Right cardiac atrium (tissue), 5 donors: ENCODE measurements at regions not wholly inside any gene's neighbourhood (a gene's known extent, or its start where the extent isn't known, plus 50 kb on each side); places are given as distances from the start of the nearest gene placed in this dataset.
"Not testable (repeated sequence)": the region's sequence is repeated elsewhere in the genome, so short reads cannot be mapped to it uniquely, and the experiment has no call there.

Experiments
- ATAC-seq, 2 donors: fragments of 200-7000 bp; cut with Tn5 transposase; one replicate each; pipeline versions ENCODE4 v1.8.0 to v1.9.1; 2020; ENCODE audit warnings: moderate library complexity in 2 of 2, mild to moderate bottlenecking in 1 of 2
- DNase-seq, 3 donors: peaks; one replicate each; pipeline ENCODE4 v3.0.0-alpha.2; 2020
- H3K27ac ChIP-seq: one replicate; pipeline ENCODE4 v1.5.1; 2013; ENCODE audit warnings: mild to moderate bottlenecking, low read length, control low read depth, moderate library complexity
- H3K27me3 ChIP-seq: one replicate; pipeline ENCODE4 v1.6.1; 2013; ENCODE audit not compliant: control insufficient read depth, insufficient read depth
- H3K4me1 ChIP-seq: one replicate; pipeline ENCODE4 v1.6.1; 2013; ENCODE audit warnings: low read length; ENCODE audit not compliant: control insufficient read depth, insufficient read depth
- H3K4me3 ChIP-seq: one replicate; pipeline ENCODE4 v1.5.1; 2013; ENCODE audit warnings: low read length, control low read depth
- H3K9me3 ChIP-seq: one replicate; pipeline ENCODE4 v1.6.1; 2013; ENCODE audit warnings: low read length; ENCODE audit not compliant: control insufficient read depth
- WGBS: extraction: QIAGEN DNeasy Blood & Tissue Kit; methylation state at CpG from one replicate; pipeline ENCODE4 v1.1.7; 2013; 5-methylcytosine and 5-hydroxymethylcytosine counted together
- intact Hi-C, 4 donors: fragments of 100-400 bp; cut with DNase I; formaldehyde crosslinking; loops; one replicate each; pipeline versions ENCODE4 v1.11.0 to v1.14.0; 2022 to 2023
- donor health status: healthy with polysubstance abuse.
- donor health status: DM: no; HTN: yes; CAD: no.
- donor health status: DM: no; HTN: no; CAD: no.
- donor health status: DM: no; HTN: yes; CAD: no; lungs with severe emphysema.
- donor health status: DM: yes; HTN: yes; CAD: no.

- H3K4me1 ChIP-seq, intact Hi-C loops, ATAC-seq: not testable (repeated sequence)
Measured at GRCh38 chr5:176037190-176037589, 69.1 kb upstream of the THOC3 start.

GRCh38 chr5:176040105-176040801 is 72.1 kb upstream of the THOC3 start:
- H3K27ac ChIP-seq, ATAC-seq, H3K4me1 ChIP-seq, H3K27me3 ChIP-seq, intact Hi-C loops, H3K4me3 ChIP-seq, H3K9me3 ChIP-seq: not testable (repeated sequence)
- DNase-seq: peak in 1 of 3 donors; percentile 9
- WGBS: 83% methylated on average over 12 of the region's 12 CpGs

More at GRCh38 chr5:176037190-176037589, 69.1 kb upstream of the THOC3 start:
- DNase-seq: peak in 1 of 3 donors; percentile 1
- H3K9me3 ChIP-seq, H3K27me3 ChIP-seq, H3K27ac ChIP-seq, H3K4me3 ChIP-seq: not testable (repeated sequence)
- 72% methylated on average over 5 of the region's 5 CpGs for WGBS

GRCh38 chr5:176041248-176041994 is 73.3 kb upstream of the THOC3 start:
- DNase-seq, H3K4me1 ChIP-seq, intact Hi-C loops, H3K27me3 ChIP-seq, H3K27ac ChIP-seq, H3K4me3 ChIP-seq, H3K9me3 ChIP-seq, ATAC-seq: not testable (repeated sequence)
- WGBS: 91% methylated on average over 15 of the region's 15 CpGs

DNA sequence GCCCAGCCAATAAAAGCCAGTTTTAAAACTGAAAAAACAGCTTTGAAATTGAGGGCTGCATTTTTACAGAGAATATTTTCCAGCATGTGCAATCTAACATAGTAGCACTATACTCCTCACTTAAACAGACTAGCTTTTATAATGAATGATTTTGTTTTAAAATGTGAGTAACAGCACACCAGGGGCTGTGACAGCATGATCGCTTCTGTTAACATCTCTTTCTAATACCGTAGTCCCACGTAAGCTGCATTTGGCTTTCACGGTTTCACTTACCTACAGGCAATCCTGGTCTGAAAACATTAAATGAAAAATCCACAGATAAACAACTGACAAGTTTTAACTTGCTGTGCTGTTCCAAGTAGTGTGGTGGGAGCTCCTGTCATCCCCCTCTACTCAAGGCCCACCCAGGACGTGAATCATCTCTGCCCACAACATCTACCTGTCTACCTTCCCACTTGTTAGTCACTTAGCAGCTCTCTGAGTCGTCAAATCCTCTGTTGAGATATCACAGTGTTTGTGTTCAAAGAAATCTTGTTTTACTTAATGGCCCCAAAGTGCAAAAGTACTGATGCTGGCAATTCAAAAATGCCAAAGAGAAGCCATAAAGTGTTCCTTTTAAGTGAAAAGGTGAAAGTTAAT is 74.0 kb upstream of the THOC3 start:
- H3K27ac ChIP-seq, ATAC-seq, DNase-seq, H3K9me3 ChIP-seq, H3K4me3 ChIP-seq, H3K4me1 ChIP-seq, intact Hi-C loops, H3K27me3 ChIP-seq: not testable (repeated sequence)
- 76% methylated on average over 6 of the region's 6 CpGs for WGBS

GRCh38 chr5:176043252-176043829 is 75.2 kb upstream of the THOC3 start:
- intact Hi-C loops, ATAC-seq, H3K27me3 ChIP-seq, H3K4me3 ChIP-seq, H3K9me3 ChIP-seq, H3K4me1 ChIP-seq, H3K27ac ChIP-seq: not testable (repeated sequence)
- 89% methylated on average over 7 of the region's 7 CpGs for WGBS
- peak in 1 of 3 donors; percentile 39 for DNase-seq

DNA sequence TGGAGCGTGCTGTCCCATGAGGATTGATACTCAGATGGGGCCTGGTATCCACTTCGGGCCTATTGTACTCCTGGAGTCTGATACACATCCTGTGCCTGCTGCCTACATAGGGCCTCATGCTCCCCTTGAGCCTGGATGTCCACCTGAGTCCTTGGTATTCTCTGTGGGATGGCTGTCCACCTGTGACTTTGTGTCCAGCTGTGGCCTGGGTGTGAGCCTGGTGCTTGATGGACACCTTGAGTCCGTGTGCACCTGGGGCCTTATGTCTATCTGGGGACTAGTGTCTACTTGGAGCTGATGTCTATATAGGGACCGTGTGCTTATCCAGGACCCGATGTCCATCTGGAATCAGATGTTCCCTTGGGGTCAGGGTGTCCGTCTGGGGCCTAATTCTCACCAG is 75.9 kb upstream of the THOC3 start:
- intact Hi-C loops, H3K27me3 ChIP-seq, H3K4me3 ChIP-seq, H3K9me3 ChIP-seq, H3K4me1 ChIP-seq, DNase-seq, ATAC-seq, H3K27ac ChIP-seq: not testable (repeated sequence)
- 90% methylated on average over 6 of the region's 6 CpGs for WGBS

DNA sequence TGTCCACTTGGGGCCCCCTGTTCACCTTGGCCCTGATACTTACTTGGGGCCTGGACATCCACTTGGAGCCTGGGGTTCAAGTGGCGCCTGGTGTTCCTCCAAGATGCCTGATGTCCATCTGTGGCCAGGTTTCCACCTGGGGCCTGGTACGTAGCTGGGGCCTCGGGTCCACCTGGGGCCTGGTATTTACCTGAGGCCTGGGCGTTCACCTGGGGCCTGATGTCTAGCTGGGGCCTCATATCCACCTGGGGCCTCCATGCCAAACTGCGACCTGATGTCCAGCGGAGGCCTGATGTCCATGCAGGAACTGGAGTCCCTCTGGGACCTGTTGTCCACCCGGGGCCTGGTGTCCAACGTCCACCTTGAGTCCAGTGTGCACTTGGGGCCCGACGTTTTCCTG is 76.3 kb upstream of the THOC3 start:
- H3K4me1 ChIP-seq, H3K27ac ChIP-seq, DNase-seq, intact Hi-C loops, H3K27me3 ChIP-seq, ATAC-seq, H3K4me3 ChIP-seq, H3K9me3 ChIP-seq: not testable (repeated sequence)
- WGBS: 93% methylated on average over 7 of the region's 10 CpGs

DNA sequence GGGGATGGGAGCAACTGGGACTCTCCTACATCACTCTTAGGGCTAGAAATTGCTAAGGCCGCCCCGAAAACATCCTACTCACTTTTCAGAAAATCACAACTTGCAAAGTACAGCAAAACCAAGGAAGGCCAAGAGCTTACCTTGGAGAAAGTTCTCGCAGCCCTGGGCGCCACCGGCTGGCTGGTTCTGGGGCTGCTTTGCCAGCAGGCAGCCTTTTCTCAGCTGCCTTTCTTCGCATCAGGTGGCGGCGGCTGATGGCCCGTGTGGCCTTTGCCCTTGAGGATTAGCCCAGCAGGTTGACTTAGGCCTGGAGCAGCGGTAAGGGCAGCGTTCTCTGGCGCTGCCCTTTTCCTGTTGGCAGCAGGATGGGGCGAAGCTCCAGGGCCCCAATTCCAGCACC is 77.3 kb upstream of the THOC3 start:
- ATAC-seq, H3K27me3 ChIP-seq, intact Hi-C loops, H3K4me3 ChIP-seq, H3K4me1 ChIP-seq, H3K27ac ChIP-seq, DNase-seq, H3K9me3 ChIP-seq: not testable (repeated sequence)
- 69% methylated on average over 11 of the region's 13 CpGs for WGBS

DNA sequence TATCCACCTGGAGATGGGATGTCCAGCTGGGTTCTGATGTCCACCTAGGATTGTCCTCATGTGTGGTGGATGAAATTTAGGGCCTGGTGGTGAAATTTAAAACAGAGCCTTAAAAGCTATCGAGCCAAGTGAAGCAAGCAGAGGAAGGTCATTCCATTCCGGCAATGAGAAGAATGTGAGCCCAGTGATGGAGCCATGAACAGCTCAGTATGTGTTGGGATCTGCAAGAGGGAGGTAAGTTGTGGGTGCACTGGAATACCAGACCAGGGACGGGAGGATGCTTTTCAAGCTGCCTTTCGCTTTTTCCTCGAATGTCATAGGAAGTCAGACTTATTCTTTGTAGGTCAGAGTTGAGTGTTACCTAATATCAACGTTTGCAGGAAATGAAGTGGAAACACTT is 80.6 kb upstream of the THOC3 start:
- H3K4me1 ChIP-seq, intact Hi-C loops, DNase-seq, H3K27me3 ChIP-seq, ATAC-seq, H3K27ac ChIP-seq, H3K9me3 ChIP-seq, H3K4me3 ChIP-seq: not testable (repeated sequence)
- 68% methylated on average over 6 of the region's 6 CpGs for WGBS

- intact Hi-C loops, H3K4me1 ChIP-seq, H3K4me3 ChIP-seq, H3K27ac ChIP-seq, H3K9me3 ChIP-seq, H3K27me3 ChIP-seq: not testable (repeated sequence)
- ATAC-seq: peak; percentile 77 to 82
- WGBS: under 1% methylated on average over 17 of the region's 65 CpGs
- peak in 1 of 3 donors; percentile 2 for DNase-seq
Measured at GRCh38 chr5:176060472-176061268, 92.6 kb upstream of the THOC3 start.
